GM06990 (cell line): ENCODE measurements at regions not wholly inside any gene's neighbourhood (a gene's known extent, or its start where the extent isn't known, plus 50 kb on each side); places are given as distances from the start of the nearest gene placed in this dataset.

Experiments
- DNase-seq: peaks from one replicate; pipeline ENCODE4 v3.0.0-alpha.2; 2011; ENCODE audit not compliant: insufficient read length; ENCODE audit errors: extremely low read depth
- H3K27me3 ChIP-seq: replicated peaks from 2 replicates; pipeline ENCODE4 v1.6.0; 2011; ENCODE audit warnings: low read length; ENCODE audit not compliant: control insufficient read depth, insufficient read depth
- H3K36me3 ChIP-seq: 2 replicates; pipeline ENCODE4 v1.5.1; 2011; ENCODE audit warnings: low read length; ENCODE audit not compliant: control insufficient read depth, insufficient read depth
- H3K4me3 ChIP-seq: replicated peaks from 2 replicates; pipeline ENCODE4 v1.5.1; 2011; ENCODE audit warnings: low read depth, mild to moderate bottlenecking, control low read depth, low read length
- TF ChIP-seq, protein P1 (sequence below): IDR thresholded peaks from 2 replicates; pipeline ENCODE4 v1.5.1; 2011; ENCODE audit warnings: low read length, control low read depth, mild to moderate bottlenecking, inconsistent platforms; ENCODE audit not compliant: insufficient read depth, poor library complexity, severe bottlenecking

DNA sequence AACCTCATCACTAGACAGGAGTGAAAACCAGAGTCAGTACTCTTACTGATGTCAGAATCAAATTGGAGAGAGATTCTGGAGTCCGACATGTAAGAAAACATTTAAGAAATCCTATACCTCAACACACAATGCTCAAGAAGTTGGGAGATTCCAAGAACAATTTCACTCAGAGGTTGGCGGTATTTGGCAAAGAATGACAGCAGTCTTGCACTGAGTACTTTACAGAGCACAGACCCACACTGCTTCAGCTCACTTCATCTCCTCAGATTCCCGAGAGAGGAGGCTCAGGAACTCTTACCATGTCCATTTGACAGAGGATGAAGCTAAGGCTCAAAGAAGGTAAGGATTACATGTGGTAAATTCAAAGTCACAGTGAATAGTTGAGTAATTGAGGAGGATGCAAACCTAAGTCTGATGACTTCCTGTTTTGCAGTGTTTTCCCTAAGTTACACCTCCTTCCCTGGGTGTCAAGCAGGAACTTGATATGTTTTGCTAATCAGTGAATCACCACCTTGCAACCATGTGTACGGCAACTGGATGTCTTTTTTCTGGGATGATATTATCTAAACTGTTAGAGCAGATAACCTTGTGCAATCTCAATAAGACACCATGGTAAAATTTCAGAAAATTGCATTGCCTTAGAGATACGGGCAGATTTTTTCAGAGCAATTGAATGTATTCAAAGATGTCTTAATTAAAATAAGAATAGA is 61.3 kb upstream of the MME start:
- H3K36me3 ChIP-seq, result no peaks in the 10 kb centered on the region
- no peak overlapping the region for H3K4me3 ChIP-seq
- TF ChIP-seq, protein P1, sequence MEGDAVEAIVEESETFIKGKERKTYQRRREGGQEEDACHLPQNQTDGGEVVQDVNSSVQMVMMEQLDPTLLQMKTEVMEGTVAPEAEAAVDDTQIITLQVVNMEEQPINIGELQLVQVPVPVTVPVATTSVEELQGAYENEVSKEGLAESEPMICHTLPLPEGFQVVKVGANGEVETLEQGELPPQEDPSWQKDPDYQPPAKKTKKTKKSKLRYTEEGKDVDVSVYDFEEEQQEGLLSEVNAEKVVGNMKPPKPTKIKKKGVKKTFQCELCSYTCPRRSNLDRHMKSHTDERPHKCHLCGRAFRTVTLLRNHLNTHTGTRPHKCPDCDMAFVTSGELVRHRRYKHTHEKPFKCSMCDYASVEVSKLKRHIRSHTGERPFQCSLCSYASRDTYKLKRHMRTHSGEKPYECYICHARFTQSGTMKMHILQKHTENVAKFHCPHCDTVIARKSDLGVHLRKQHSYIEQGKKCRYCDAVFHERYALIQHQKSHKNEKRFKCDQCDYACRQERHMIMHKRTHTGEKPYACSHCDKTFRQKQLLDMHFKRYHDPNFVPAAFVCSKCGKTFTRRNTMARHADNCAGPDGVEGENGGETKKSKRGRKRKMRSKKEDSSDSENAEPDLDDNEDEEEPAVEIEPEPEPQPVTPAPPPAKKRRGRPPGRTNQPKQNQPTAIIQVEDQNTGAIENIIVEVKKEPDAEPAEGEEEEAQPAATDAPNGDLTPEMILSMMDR, result no peak
- H3K27me3 ChIP-seq, result no peaks in the 10 kb centered on the region
- no peak for DNase-seq

DNA sequence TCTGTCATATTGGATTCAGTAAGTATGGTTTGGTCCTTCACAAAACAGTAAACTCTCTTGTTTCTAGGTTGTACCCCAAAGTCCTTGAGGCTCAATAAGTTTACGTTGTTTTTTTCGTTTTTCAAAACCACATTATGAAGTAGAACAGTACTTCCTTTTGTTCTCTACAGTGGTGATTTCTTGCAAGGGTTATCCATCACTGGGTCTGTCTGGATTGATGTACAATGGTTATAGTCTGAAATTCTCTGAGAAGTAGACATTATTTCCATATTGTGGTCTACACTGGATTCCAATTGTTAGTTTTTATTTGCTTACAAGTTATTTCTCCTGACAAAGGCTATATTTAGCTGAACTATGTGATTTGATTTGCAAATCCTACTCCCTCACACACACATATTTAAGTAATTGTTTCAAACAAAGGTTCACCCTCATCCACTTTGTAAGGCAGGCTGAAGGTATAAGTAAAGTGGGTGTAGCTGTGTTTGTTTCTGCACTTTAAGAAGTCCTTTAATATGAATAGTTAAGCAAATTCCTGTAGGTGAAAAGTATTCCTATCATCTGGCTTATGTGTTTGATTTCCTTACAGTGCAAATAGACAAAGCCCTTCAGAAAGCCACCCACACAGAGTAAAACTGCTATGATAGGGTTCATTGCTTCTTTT is 64.2 kb upstream of the MME start:
- no peak for DNase-seq
- H3K4me3 ChIP-seq, result no peak overlapping the region
- TF ChIP-seq, protein P1, result no peak
- no peaks in the 10 kb centered on the region for H3K36me3 ChIP-seq
- H3K27me3 ChIP-seq, result no peaks in the 10 kb centered on the region

GRCh38 chr3:155014953-155015352 is 65.2 kb upstream of the MME start:
- no peak for DNase-seq
- H3K4me3 ChIP-seq, result no peak overlapping the region
- no peaks in the 10 kb centered on the region for H3K27me3 ChIP-seq
- no peaks in the 10 kb centered on the region for H3K36me3 ChIP-seq
- TF ChIP-seq, protein P1, result no peak

DNA sequence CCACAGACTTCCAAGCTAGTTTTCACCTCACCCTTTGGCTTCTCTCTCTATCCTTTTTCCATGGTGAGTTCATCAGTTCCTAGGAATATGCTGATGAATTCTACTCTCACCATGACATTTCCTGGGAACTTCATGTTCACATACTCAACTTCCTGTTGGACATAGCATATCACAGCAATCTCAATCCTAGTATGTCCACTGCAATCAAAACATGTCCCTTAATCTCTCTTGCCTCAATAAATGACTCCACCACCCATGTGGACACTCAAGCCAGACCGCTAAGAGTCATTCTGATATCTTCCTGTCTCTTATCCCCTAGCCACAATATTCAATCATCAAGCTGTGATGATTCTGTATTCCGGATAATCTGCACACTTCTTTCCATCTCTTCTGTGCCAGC is 66.7 kb upstream of the MME start:
- Histone ChIP-seq H3K27me3 (no peaks in the 10 kb centered on the region), H3K4me3 (no peak overlapping the region), H3K36me3 (no peaks in the 10 kb centered on the region)
- DNase-seq, result no peak
- TF ChIP-seq, protein P1, result no peak

DNA sequence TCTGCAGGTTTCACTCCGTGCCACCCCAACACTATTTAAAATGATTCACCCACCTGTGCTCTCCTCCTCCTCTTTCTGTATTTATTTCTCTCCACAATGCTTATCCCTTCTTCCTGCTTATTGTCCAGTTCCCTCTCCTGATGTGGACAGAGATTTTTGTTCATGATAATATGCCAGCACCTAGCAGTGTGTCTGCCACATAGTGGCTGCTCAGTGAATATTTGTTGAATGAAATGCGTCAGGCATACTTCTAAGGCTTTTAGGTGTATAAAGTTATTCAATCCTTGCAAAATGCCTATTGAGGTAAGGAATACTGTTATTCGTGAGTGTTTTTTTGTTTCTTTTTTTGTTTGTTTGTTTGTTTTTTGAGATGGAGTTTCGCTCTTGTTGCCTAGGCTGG is 67.5 kb upstream of the MME start:
- H3K4me3 ChIP-seq, result no peak overlapping the region
- TF ChIP-seq, protein P1, result no peak
- DNase-seq, result no peak
- H3K36me3 ChIP-seq, result no peaks in the 10 kb centered on the region
- H3K27me3 ChIP-seq, result no peaks in the 10 kb centered on the region

DNA sequence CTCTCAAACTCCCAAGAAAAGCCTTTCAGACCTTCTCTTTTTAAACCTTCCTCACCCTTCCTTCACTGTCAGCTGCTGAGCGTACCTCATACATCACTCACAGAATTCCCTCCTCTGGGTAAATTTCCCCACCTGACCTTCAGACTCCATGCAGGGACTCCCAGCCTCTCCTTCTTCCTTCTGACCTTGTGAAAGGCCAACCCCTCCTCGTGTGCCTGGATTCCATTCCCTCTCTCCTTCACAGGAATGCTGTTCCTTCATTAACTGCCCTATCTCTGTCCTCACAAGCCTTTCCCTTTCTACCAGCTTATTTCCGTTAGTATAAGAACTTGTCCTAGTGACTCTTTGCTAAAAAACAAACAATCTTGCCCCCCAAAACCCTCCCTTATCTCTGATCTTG is 69.7 kb upstream of the MME start:
- no peak for DNase-seq
- TF ChIP-seq, protein P1, result no peak
- no peak overlapping the region for H3K4me3 ChIP-seq
- no peaks in the 10 kb centered on the region for H3K27me3 ChIP-seq
- H3K36me3 ChIP-seq, result no peaks in the 10 kb centered on the region
